Rectal smooth muscle tissue (tissue), 1 donor: ENCODE measurements at regions not wholly inside any gene's neighbourhood (a gene's known extent, or its start where the extent isn't known, plus 50 kb on each side); places are given as distances from the start of the nearest gene placed in this dataset.

Experiments
- H3K27ac ChIP-seq: one replicate; pipeline ENCODE4 v1.7.0; 2013; ENCODE audit warnings: low read depth, low read length, inconsistent platforms
- H3K27me3 ChIP-seq: one replicate; pipeline ENCODE4 v1.7.0; 2013; ENCODE audit warnings: low read length; ENCODE audit not compliant: control insufficient read depth, insufficient read depth
- H3K36me3 ChIP-seq: one replicate; pipeline ENCODE4 v1.7.0; 2013; ENCODE audit warnings: low read length; ENCODE audit not compliant: control insufficient read depth, insufficient read depth
- H3K4me1 ChIP-seq: one replicate; pipeline ENCODE4 v1.7.0; 2013; ENCODE audit warnings: low read length; ENCODE audit not compliant: control insufficient read depth, insufficient read depth
- H3K4me3 ChIP-seq: one replicate; pipeline ENCODE4 v1.7.0; 2013; ENCODE audit warnings: low read length
- H3K9ac ChIP-seq: one replicate; pipeline ENCODE4 v1.7.0; 2013; ENCODE audit warnings: low read length

- H3K36me3 ChIP-seq, result no peaks in the 10 kb centered on the region
- no peak overlapping the region for H3K4me3 ChIP-seq
- peaks cover 3% of the 10 kb centered on the region for H3K27me3 ChIP-seq
Measured at GRCh38 chr17:74010903-74011302, 192.6 kb upstream of the RPL38 start.

GRCh38 chr17:74011966-74012365 is 191.5 kb upstream of the RPL38 start:
- Histone ChIP-seq H3K9ac (no peak overlapping the region), H3K4me3 (no peak overlapping the region), H3K27me3 (peaks cover 3% of the 10 kb centered on the region), H3K36me3 (no peaks in the 10 kb centered on the region), H3K4me1 (no peaks in the 10 kb centered on the region), H3K27ac (no peak overlapping the region)

More at GRCh38 chr17:74010903-74011302, 192.6 kb upstream of the RPL38 start:
- Histone ChIP-seq H3K4me1 (no peaks in the 10 kb centered on the region), H3K9ac (no peak overlapping the region), H3K27ac (no peak overlapping the region)

GRCh38 chr17:74012465-74012864 is 191.0 kb upstream of the RPL38 start:
- Histone ChIP-seq H3K4me1 (no peaks in the 10 kb centered on the region), H3K9ac (no peak overlapping the region), H3K27me3 (peaks cover 3% of the 10 kb centered on the region), H3K4me3 (no peak overlapping the region), H3K27ac (no peak overlapping the region), H3K36me3 (no peaks in the 10 kb centered on the region)

GRCh38 chr17:74015316-74015715 is 188.2 kb upstream of the RPL38 start:
- Histone ChIP-seq H3K27ac (no peak overlapping the region), H3K27me3 (peaks cover 3% of the 10 kb centered on the region), H3K4me1 (no peaks in the 10 kb centered on the region), H3K4me3 (no peak overlapping the region), H3K36me3 (no peaks in the 10 kb centered on the region), H3K9ac (no peak overlapping the region)

GRCh38 chr17:74015990-74016389 is 187.5 kb upstream of the RPL38 start:
- Histone ChIP-seq H3K27me3 (peaks cover 3% of the 10 kb centered on the region), H3K36me3 (no peaks in the 10 kb centered on the region), H3K9ac (no peak overlapping the region), H3K4me3 (no peak overlapping the region), H3K4me1 (no peaks in the 10 kb centered on the region), H3K27ac (no peak overlapping the region)

- H3K36me3 ChIP-seq, result no peaks in the 10 kb centered on the region
- peaks cover 3% of the 10 kb centered on the region for H3K27me3 ChIP-seq
- H3K4me3 ChIP-seq, result no peak overlapping the region
- H3K27ac ChIP-seq, result no peak overlapping the region
- no peak overlapping the region for H3K9ac ChIP-seq
- no peaks in the 10 kb centered on the region for H3K4me1 ChIP-seq
Measured at GRCh38 chr17:74016461-74016860, 187.0 kb upstream of the RPL38 start.

- Histone ChIP-seq H3K9ac (no peak overlapping the region), H3K27ac (no peak overlapping the region), H3K36me3 (no peaks in the 10 kb centered on the region), H3K27me3 (peaks cover 2% of the 10 kb centered on the region), H3K4me1 (no peaks in the 10 kb centered on the region), H3K4me3 (no peak overlapping the region)
Measured at GRCh38 chr17:74017466-74017865, 186.0 kb upstream of the RPL38 start.

- no peaks in the 10 kb centered on the region for H3K36me3 ChIP-seq
- no peak overlapping the region for H3K27ac ChIP-seq
Measured at GRCh38 chr17:74018115-74018514, 185.4 kb upstream of the RPL38 start.

GRCh38 chr17:74019271-74019670 is 184.2 kb upstream of the RPL38 start:
- Histone ChIP-seq H3K27ac (no peak overlapping the region), H3K27me3 (peaks cover 1% of the 10 kb centered on the region), H3K36me3 (no peaks in the 10 kb centered on the region), H3K9ac (no peak overlapping the region), H3K4me3 (no peak overlapping the region), H3K4me1 (no peaks in the 10 kb centered on the region)

More at GRCh38 chr17:74018115-74018514, 185.4 kb upstream of the RPL38 start:
- Histone ChIP-seq H3K27me3 (peaks cover 2% of the 10 kb centered on the region), H3K9ac (no peak overlapping the region), H3K4me3 (no peak overlapping the region), H3K4me1 (no peaks in the 10 kb centered on the region)

- H3K36me3 ChIP-seq, result no peaks in the 10 kb centered on the region
- H3K27me3 ChIP-seq, result no peaks in the 10 kb centered on the region
- H3K4me3 ChIP-seq, result no peak overlapping the region
- no peaks in the 10 kb centered on the region for H3K4me1 ChIP-seq
- no peak overlapping the region for H3K27ac ChIP-seq
- no peak overlapping the region for H3K9ac ChIP-seq
Measured at GRCh38 chr17:74019860-74020259, 183.6 kb upstream of the RPL38 start.

- Histone ChIP-seq H3K36me3 (no peaks in the 10 kb centered on the region), H3K4me3 (no peak overlapping the region), H3K27me3 (no peaks in the 10 kb centered on the region), H3K27ac (no peak overlapping the region), H3K4me1 (no peaks in the 10 kb centered on the region), H3K9ac (no peak overlapping the region)
Measured at GRCh38 chr17:74020522-74020921, 183.0 kb upstream of the RPL38 start.

- H3K27me3 ChIP-seq, result no peaks in the 10 kb centered on the region
Measured at GRCh38 chr17:74024871-74025531, 178.5 kb upstream of the RPL38 start.

GRCh38 chr17:74027444-74027843 is 176.0 kb upstream of the RPL38 start:
- H3K4me1 ChIP-seq, result no peaks in the 10 kb centered on the region
- no peaks in the 10 kb centered on the region for H3K36me3 ChIP-seq
- no peak overlapping the region for H3K27ac ChIP-seq
- H3K9ac ChIP-seq, result no peak overlapping the region
- no peak overlapping the region for H3K4me3 ChIP-seq
- peaks cover 3% of the 10 kb centered on the region for H3K27me3 ChIP-seq

More at GRCh38 chr17:74024871-74025531, 178.5 kb upstream of the RPL38 start:
- no peaks in the 10 kb centered on the region for H3K4me1 ChIP-seq
- H3K9ac ChIP-seq, result no peak overlapping the region
- H3K36me3 ChIP-seq, result no peaks in the 10 kb centered on the region
- no peak overlapping the region for H3K4me3 ChIP-seq
- no peak overlapping the region for H3K27ac ChIP-seq
